HG02943 (cell line): ENCODE measurements at regions not wholly inside any gene's neighbourhood (a gene's known extent, or its start where the extent isn't known, plus 50 kb on each side); places are given as distances from the start of the nearest gene placed in this dataset.
"Not testable (repeated sequence)": the region's sequence is repeated elsewhere in the genome, so short reads cannot be mapped to it uniquely, and the experiment has no call there.

Experiments
- ATAC-seq: cut with Tn5 transposase; IDR thresholded peaks from one replicate; pipeline ENCODE4 v1.9.1; 2021; ENCODE audit warnings: mild to moderate bottlenecking, low read depth, moderate library complexity; ENCODE audit not compliant: unreplicated experiment

- ATAC-seq = no peak
These were observed 58.4 kb upstream of the PPP1R12A start for GRCh38 chr12:79993106-79993862.

- ATAC-seq = no peak
These were observed 56.7 kb upstream of the PPP1R12A start for GRCh38 chr12:79991586-79991985.

DNA sequence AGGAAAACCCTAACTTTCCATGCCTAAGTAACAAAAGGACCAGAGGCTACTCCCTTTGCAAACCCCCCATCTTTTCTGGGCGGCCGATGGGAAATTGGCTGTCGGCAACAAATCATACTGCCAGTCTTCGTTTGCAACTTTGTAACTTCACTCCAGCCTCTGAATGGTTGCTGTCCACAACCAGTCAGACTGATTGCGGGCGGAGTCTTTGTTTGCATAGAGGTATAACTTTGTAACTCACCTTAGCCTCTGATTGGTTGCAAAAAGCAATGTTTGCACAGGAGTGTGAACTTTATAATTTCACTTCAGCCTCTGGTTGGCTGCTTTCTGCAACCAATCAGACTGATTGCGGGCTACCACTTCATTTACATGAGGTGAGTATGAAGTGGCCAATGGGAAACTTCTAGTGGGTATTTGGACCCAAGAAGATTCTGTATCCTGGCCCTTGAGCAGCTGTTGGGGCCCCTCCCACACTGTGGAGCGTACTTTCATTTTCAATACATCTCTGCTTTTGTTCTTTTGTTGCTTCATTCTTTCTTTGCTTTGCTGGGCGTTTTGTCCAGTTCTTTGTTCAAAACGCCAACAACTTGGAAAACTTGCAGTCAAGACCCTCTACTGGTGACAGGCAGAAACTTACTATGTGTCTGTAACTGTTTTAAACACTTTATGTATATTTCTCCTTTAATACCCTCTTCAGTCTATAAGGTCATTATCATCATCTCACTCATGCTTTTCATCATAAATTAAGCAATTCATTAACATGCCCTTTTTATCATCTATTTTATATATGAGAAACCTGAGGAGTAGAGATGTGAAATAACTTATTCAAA is 55.8 kb upstream of the PPP1R12A start:
- not testable (repeated sequence) for ATAC-seq

GRCh38 chr12:79988368-79988767 is 53.5 kb upstream of the PPP1R12A start:
- no peak for ATAC-seq

DNA sequence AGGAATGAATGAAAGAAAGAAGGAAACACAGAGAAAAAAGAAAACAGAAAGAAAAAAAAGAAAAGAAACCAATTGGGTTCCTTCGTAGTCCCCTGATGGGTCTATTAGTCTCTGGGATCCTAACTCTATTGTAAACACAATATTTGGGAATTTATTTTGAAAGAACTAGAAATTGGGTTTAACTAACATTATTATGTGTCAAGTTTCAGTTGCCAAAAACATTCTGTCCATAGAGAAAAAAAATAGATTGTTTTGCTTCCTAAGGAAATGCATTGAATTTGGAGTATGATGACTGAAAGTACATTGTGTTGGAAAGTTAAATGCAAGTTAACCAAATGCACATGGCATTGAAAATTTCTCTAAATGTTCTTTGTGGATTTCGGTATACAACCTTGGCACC is 52.8 kb upstream of the PPP1R12A start:
- ATAC-seq = no peak
